ENCODE measurements at regions not wholly inside any gene's neighbourhood (a gene's known extent, or its start where the extent isn't known, plus 50 kb on each side); places are given as distances from the start of the nearest gene placed in this dataset.
A peak's percentile ranks its signal among the peaks of the same experiment; 100 is the strongest.

DNA sequence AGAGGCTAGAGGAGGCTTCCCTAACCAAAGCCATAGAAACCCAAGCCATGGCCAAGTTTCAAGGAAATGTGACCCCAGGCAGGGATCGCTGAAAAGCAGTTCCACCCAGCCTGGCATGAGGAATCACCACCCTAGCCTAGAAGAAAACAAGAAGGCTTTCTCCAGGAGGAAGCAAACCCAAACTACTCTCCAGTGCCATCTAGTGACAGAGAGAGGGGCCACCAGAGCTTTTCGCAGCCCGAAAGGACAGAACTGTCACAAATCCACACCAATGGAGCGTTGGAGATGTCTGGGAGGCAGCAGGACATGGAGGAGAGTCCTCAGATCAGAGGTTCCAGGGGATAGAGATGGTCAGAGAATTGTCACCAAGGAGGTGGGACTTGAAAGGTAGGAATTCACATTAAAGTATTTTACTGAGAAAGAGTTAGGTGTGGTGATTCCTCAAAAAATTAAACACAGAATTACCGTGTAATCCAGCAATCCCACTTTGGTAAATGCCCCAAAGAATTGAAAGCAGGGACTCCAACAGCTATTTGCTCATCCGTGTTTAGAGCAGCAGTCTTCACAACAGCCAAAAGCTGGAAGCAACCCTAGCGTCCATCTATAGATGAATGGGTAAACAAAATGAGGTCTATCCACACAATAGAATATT is 67.3 kb upstream of the NUP50 start:
- DNase-seq = peak; percentile 25

DNA sequence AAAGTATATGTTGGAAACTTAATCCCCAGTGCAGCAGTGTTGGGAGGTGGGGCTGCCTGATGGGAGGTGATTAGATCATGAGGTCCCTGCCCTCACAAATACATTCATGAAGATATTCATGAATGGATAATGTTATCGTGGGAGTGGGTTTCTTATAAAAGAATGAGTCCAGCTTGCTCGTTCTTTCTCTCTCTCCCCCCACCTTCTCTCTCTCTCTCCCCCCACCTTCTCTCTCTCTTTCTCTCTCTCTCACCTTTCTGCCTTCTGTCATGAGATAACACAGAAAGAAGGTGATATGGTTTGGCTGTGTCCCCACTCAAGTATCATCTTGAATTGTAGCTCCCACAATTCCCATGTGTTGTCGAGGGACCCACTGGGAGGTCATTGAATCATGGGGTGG is 66.7 kb upstream of the NUP50 start:
- no peak for DNase-seq

DNA sequence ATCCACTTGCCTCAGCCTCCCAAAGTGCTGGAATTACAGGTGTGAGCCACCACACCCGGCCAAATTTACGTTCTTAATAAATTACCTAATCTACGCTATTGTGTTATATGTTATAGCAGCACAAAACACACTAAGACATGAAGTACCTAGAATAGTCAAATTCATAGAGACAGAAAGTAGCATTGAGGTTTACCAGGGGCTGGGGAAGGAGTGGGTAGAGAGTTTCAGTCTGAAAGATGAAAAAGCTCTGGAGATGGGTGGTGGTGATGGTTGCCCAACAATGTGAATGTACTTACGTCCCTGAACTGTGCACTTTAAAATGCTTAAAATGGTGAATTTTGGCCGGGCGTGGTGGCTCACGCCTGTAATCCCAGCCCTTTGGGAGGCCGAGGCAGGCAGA is 65.7 kb upstream of the NUP50 start:
- no peak for DNase-seq

DNA sequence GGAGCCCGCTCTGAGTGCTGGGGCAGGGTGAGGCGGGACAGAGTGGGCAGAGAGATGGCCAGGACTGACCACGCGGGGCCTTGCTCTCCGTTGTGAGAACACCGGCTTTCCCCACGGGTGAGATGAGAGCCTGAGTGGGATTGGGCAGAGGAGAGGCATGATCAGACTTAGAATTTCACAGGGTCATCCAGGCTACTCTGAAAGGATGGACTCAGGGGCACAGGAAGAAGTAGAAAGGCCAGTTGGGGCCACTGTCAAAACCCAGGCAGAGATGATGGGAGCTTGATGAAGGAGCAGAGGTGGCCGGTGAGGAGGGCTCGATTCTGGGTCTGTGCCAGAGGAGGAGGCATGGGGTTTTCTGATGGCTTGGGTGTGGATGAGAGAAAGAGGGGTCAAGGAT is 63.8 kb upstream of the NUP50 start:
- no peak for DNase-seq

DNA sequence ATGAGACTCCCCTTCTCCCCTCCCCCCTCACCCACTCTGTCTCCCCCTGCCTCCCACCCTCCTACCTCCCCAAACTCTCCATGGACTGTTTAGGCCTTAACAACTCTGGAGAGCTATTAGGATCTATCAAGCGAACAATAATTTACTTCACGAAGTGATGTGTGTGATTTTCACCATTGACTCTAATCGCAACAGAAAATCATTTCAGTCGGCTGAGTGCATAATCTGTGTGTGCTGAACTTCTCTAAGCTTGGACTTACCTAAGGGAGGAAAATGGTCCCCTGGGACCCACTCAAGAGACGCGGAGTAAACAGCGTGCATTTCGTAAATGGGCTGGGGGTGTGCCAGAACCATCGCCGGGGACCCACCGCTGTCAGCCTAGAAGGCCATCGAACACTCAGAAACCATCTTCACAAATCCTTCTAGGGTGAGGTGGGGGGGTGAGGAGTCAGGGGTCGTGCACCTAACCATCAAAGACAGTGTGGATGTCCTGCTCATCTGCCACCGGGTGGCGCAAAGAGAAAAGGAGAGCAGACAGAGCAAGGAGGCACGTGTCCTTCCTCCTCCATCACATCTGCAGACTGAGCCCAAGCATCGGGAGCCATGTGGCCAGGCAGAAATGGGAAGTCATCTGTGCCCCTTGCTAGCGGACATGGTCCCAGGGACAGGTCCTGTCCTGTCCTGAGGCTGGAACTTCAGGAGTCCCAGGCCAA is 62.1 kb upstream of the NUP50 start:
- no peak for DNase-seq

DNA sequence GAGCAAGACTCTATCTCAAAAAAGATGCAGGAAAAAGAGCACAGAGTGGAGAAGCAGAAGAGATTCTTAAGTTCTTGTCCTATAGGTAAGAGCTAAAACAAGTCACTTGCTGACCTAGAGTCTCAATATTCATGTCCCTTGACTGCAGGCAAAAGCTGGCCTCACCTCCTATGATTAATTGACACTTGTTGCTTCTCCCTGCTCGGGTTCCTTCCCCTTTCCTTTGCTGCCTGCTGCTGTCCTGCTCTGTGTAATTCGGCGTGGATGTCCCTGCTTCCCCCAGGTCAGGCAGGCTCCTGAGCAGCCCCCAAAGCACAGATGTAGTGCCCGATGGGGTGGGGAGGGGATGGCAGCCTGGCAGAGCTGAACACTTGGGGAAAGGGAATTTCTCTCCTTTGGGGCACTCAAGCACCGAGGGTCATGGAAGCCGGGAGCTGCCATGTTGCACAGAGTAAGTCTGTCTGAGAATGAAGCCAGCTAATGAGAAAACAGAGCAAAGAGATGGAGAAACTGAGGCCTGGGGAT is 60.8 kb upstream of the NUP50 start:
- DNase-seq = no peak

DNA sequence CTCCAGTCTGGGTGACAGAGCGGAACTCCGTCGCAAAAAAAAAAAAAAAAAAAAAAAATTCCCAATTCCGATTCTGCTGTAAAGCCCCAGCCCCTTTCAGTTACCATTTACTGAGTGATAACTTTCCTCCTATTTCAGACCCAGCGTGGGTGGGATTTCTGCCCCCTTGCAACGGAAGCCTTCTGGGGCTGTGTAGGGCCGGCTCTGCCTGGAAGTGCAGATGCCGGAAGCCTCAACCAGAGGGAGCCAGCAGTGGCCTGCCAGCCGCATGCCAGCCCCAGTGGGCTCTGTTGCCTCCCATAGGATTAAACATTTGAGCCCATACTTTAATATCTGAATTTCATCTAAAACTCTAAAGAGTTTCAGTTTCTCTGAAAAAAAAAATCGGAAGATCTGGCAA is 60.0 kb upstream of the NUP50 start:
- DNase-seq = no peak

DNA sequence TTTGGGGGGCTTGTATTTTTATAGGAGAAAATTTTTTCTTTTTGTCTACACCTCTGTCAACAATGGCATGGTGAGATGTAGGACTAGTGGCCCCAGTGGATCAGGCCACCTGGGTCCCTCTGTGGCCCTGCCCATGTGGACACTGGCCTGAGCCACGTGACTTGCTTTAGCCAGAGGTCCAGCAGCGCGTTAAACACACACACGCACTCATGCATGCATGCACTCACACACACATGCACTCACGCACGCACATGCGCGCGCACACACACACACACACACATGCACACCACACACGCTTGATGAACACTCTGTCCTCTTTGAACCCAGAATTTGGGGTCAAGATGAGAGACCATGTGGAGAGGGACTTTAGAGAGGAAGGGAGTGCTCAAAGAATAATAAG is 59.4 kb upstream of the NUP50 start:
- no peak for DNase-seq

DNA sequence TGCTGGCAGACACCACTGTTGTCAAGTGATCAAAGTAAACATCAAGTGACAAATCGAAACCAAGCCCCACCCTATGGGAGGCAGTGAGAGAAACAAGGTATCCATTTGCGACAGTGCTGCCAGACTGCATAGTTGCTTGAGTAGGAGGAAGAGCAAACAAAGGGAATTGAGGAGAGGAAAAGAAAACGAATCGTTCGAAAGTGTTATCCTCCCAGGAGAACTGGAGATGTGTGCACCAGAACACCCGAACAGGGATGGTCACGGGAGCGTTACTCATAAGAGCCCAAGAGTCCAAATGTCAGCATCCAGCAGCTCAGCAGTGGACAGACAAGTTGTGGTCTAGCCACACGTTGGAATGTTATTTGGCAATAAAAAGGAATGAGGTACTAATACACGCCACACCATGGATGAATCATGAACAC is 58.4 kb upstream of the NUP50 start:
- DNase-seq = no peak

DNA sequence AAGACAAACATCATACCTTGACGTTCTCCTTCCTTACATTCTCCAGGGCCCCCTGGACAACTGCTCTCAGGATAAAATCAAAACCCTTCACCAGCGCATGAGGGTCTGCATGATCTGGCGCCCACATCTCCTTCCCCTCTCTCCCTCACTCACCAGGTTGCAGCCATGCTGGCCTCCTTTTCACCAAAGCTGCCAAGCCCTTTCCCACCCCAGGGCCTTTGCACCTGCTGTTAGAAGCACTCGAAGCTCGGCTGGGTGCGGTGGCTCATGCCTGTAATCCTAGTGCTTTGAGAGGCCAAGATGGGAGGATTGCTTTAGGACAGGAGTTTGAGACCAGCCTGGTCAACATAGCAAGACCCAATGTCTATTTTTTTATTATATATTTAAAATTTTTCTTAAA is 56.1 kb upstream of the NUP50 start:
- DNase-seq = no peak

DNA sequence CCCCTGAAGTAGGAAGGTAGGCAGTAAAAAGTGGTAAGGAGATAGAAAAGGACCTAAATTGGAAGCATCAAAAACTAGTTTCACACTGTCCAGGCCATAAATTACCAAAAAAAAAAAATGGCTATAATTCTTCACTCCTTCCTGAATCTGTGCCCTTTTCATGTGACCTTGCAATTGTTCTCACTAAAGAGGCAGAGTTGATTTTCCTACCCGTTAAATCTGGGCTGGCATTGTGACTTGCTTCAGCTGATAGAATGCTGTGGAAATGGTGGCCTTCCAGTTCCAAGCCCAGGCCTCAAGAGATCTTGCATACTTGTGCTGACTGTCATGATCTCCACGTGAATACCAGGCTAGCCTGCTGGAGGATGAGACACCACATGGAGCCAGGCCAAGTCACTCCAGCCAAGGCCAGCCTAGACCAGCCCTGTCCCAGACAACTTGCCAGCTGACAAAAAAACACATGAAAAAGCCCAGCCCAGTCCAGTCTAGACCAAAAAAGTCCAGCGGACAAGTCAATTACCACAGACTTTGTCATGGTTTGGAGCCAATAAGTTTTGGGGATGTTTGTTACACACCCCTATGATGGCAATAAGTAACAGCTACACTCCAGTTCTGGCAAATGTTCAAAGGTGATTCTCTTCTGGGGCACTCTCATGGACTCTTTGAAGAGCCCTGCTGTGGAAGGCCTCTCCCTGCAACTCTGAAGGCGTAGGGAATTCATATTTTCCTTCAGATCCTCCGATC is 51.4 kb upstream of the NUP50 start:
- no peak for DNase-seq
